ENCODE measurements at regions not wholly inside any gene's neighbourhood (a gene's known extent, or its start where the extent isn't known, plus 50 kb on each side); places are given as distances from the start of the nearest gene placed in this dataset.

GRCh38 chr3:148054999-148055398, 642.7 kb upstream of the AGTR1 start:
- TF ChIP-seq CTCF (IDR thresholded peaks at IDR 0.05) = no peak
- DNase-seq (no peak), ATAC-seq (no peak)
- no peak overlapping the region for H3K4me3 ChIP-seq
- no peaks in the 10 kb centered on the region for H3K36me3 ChIP-seq (ENCODE audit: insufficient read depth in 1 of 2, low read depth in 1 of 2)
- H3K4me1 ChIP-seq = no peaks in the 10 kb centered on the region
- intact Hi-C loops (cut with DNase I) = no loop called here
- no peaks in the 10 kb centered on the region for H3K27me3 ChIP-seq (ENCODE audit: insufficient read depth in 3 of 3, low read length in 2 of 3)
- WGBS, 3 donors = 60 to 67% (median 63%) methylated on average over 2 of the region's 2 CpGs
- H3K27ac ChIP-seq = no peak overlapping the region
- no peaks in the 10 kb centered on the region for H3K9me3 ChIP-seq

GRCh38 chr3:148062590-148062989, 635.1 kb upstream of the AGTR1 start:
- H3K4me1 ChIP-seq = no peaks in the 10 kb centered on the region
- 88 to 95% (median 92%) methylated on average over 1 of the region's 1 CpG for WGBS, 3 donors
- no peaks in the 10 kb centered on the region for H3K27me3 ChIP-seq (ENCODE audit: insufficient read depth in 3 of 3, low read length in 2 of 3)
- intact Hi-C loops (cut with DNase I) = no loop called here
- no peak overlapping the region for H3K4me3 ChIP-seq
- TF ChIP-seq CTCF (IDR thresholded peaks at IDR 0.05) = no peak
- DNase-seq (no peak), ATAC-seq (no peak)
- no peaks in the 10 kb centered on the region for H3K9me3 ChIP-seq
- H3K27ac ChIP-seq = no peak overlapping the region
- no peaks in the 10 kb centered on the region for H3K36me3 ChIP-seq (ENCODE audit: insufficient read depth in 1 of 2, low read depth in 1 of 2)

GRCh38 chr3:148066802-148067201, 630.9 kb upstream of the AGTR1 start:
- Histone ChIP-seq H3K27ac (no peak overlapping the region), H3K9me3 (no peaks in the 10 kb centered on the region), H3K4me1 (no peaks in the 10 kb centered on the region), H3K27me3 (ENCODE audit: insufficient read depth in 3 of 3, low read length in 2 of 3) (no peaks in the 10 kb centered on the region), H3K4me3 (no peak overlapping the region), H3K36me3 (ENCODE audit: insufficient read depth in 1 of 2, low read depth in 1 of 2) (no peaks in the 10 kb centered on the region)
- no peak for TF ChIP-seq CTCF (IDR thresholded peaks at IDR 0.05)
- no peak for ATAC-seq
- WGBS, 3 donors = 50 to 70% (median 62%) methylated on average over 1 of the region's 1 CpG
- intact Hi-C loops (cut with DNase I) = no loop called here
- no peak for DNase-seq

- 59 to 71% (median 67%) methylated on average over 1 of the region's 1 CpG for WGBS, 3 donors
- Histone ChIP-seq H3K27ac (no peak overlapping the region), H3K4me1 (no peaks in the 10 kb centered on the region), H3K36me3 (ENCODE audit: insufficient read depth in 1 of 2, low read depth in 1 of 2) (no peaks in the 10 kb centered on the region), H3K4me3 (no peak overlapping the region), H3K27me3 (ENCODE audit: insufficient read depth in 3 of 3, low read length in 2 of 3) (no peaks in the 10 kb centered on the region), H3K9me3 (no peaks in the 10 kb centered on the region)
- no peak for DNase-seq
- no peak for ATAC-seq
- intact Hi-C loops (cut with DNase I) = no loop called here
- TF ChIP-seq CTCF (IDR thresholded peaks at IDR 0.05) = no peak
Observed at GRCh38 chr3:148068466-148068865, 629.2 kb upstream of the AGTR1 start.

- intact Hi-C loops (cut with DNase I) = no loop called here
- Histone ChIP-seq H3K9me3 (no peaks in the 10 kb centered on the region), H3K4me3 (no peak overlapping the region), H3K4me1 (no peaks in the 10 kb centered on the region), H3K27ac (no peak overlapping the region), H3K27me3 (ENCODE audit: insufficient read depth in 3 of 3, low read length in 2 of 3) (no peaks in the 10 kb centered on the region), H3K36me3 (ENCODE audit: insufficient read depth in 1 of 2, low read depth in 1 of 2) (no peaks in the 10 kb centered on the region)
- ATAC-seq (no peak), DNase-seq (no peak)
- WGBS, 3 donors = 77 to 95% (median 92%) methylated on average over 3 of the region's 3 CpGs
- TF ChIP-seq CTCF (IDR thresholded peaks at IDR 0.05) = no peak
Observed at GRCh38 chr3:148070041-148070440, 627.7 kb upstream of the AGTR1 start.
